ENCODE measurements at regions not wholly inside any gene's neighbourhood (a gene's known extent, or its start where the extent isn't known, plus 50 kb on each side); places are given as distances from the start of the nearest gene placed in this dataset.

GRCh38 chr5:162436055-162436454 is 368.5 kb downstream of the GABRG2 start:
- no peak overlapping the region for H3K18ac ChIP-seq (ENCODE audit: low read depth, low read length)
- no peak for TF ChIP-seq RCOR1 (IDR thresholded peaks at IDR 0.05; ENCODE audit: insufficient replicate concordance, low read length)
- no peak for TF ChIP-seq SMC3 (IDR thresholded peaks at IDR 0.05; ENCODE audit: low read depth, low read length)
- no peak for TF ChIP-seq MXI1 (IDR thresholded peaks at IDR 0.05; ENCODE audit: borderline replicate concordance, low read depth, low read length)
- no peak for TF ChIP-seq MAZ (IDR thresholded peaks at IDR 0.05; ENCODE audit: borderline replicate concordance, low read depth, low read length)
- no peak for TF ChIP-seq MAFK (IDR thresholded peaks at IDR 0.05; ENCODE audit: low read depth, low read length)
- no peak for TF ChIP-seq CTCF (conservative IDR thresholded peaks at IDR 0.05; ENCODE audit: low read depth, low read length)
- TF ChIP-seq NFE2L2 (IDR thresholded peaks at IDR 0.05; ENCODE audit: low read depth, low read length): no peak
- no peak for TF ChIP-seq FOS (IDR thresholded peaks at IDR 0.05; ENCODE audit: low read depth, low read length)
- no peak for TF ChIP-seq ELK1 (IDR thresholded peaks at IDR 0.05; ENCODE audit: borderline replicate concordance, low read depth, low read length)
- TF ChIP-seq POLR2A (IDR thresholded peaks at IDR 0.05; ENCODE audit: low read depth, low read length): no peak
- TF ChIP-seq CHD1 (IDR thresholded peaks at IDR 0.05; ENCODE audit: low read depth, low read length): no peak

More at GRCh38 chr5:162436055-162436454, 368.5 kb downstream of the GABRG2 start:
- H4K8ac ChIP-seq (ENCODE audit: low read depth in 2 of 2, low read length in 2 of 2): no peak overlapping the region
- no peak overlapping the region for H3K27ac ChIP-seq (ENCODE audit: insufficient read depth, low read length)
- ChIA-PET CTCF (no interaction called here), POLR2A (ENCODE audit: unreplicated experiment) (no interaction called here)
- H3K56ac ChIP-seq (ENCODE audit: extremely low read depth, insufficient read depth, low read length): no peak overlapping the region
- H3K79me1 ChIP-seq (ENCODE audit: low read depth in 1 of 2, low read length in 2 of 2): no peaks in the 10 kb centered on the region
- no peaks in the 10 kb centered on the region for H3K4me1 ChIP-seq (ENCODE audit: control insufficient read depth, insufficient read depth, low read length)
- no peak overlapping the region for H4K5ac ChIP-seq (ENCODE audit: low read depth, low read length)
- H4K20me1 ChIP-seq (ENCODE audit: insufficient read depth, low read length): no peaks in the 10 kb centered on the region
- no peak overlapping the region for H3K23ac ChIP-seq (ENCODE audit: low read depth, low read length)
- no peak overlapping the region for H2AFZ ChIP-seq (replicated peaks; ENCODE audit: low read length, poor library complexity)
- H3K36me3 ChIP-seq (ENCODE audit: control insufficient read depth, insufficient read depth, low read length): no peaks in the 10 kb centered on the region
- no peaks in the 10 kb centered on the region for H3K9me1 ChIP-seq (ENCODE audit: insufficient read depth, low read length)
- no peak overlapping the region for H3K4me2 ChIP-seq (ENCODE audit: low read depth, low read length)
- H2BK120ac ChIP-seq (ENCODE audit: low read depth, low read length): no peak overlapping the region
- no peak overlapping the region for H2AK5ac ChIP-seq (ENCODE audit: low read depth, low read length)
- DNase-seq (no peak), ATAC-seq (ENCODE audit: low read depth) (no peak)
- H4K91ac ChIP-seq (ENCODE audit: insufficient read depth, low read depth, low read length): no peak overlapping the region
- H3K9me3 ChIP-seq (ENCODE audit: control insufficient read depth, insufficient read depth, low read length): no peaks in the 10 kb centered on the region
- in situ Hi-C loops (cut with MboI; ENCODE audit: low sequenced_read_pairs) (no loop called here), dilution Hi-C loops (cut with HindIII; ENCODE audit: low sequenced_read_pairs, unreplicated experiment) (no loop called here), intact Hi-C loops (cut with micrococcal nuclease) (no loop called here)
- H3K9ac ChIP-seq (ENCODE audit: low read depth, low read length): no peak overlapping the region
- H3K4ac ChIP-seq (ENCODE audit: low read depth, low read length): no peak overlapping the region
- H3K4me3 ChIP-seq (ENCODE audit: insufficient read depth, low read depth, low read length): no peak overlapping the region
- no peak overlapping the region for H2BK15ac ChIP-seq (ENCODE audit: low read depth, low read length)
- no peak overlapping the region for H3K14ac ChIP-seq (replicated peaks; ENCODE audit: low read depth, low read length)
- no peaks in the 10 kb centered on the region for H3K27me3 ChIP-seq (ENCODE audit: control insufficient read depth, insufficient read depth, low read length)
- WGBS, 2 experiments (ENCODE audit: extremely low coverage in 2 of 2, insufficient read length in 1 of 2): no CpG with 5 or more reads among the region's 2 CpGs
- no TSS peak for BruUV-seq (replicated peaks)
- H2BK5ac ChIP-seq (ENCODE audit: low read depth, low read length, poor library complexity, severe bottlenecking): no peak overlapping the region
- H2BK20ac ChIP-seq (ENCODE audit: low read depth, low read length): no peak overlapping the region
- H2AK9ac ChIP-seq (replicated peaks; ENCODE audit: low read depth, low read length, poor library complexity): no peak overlapping the region

Data from IMR-90 (cell line).